SHP77 (cell line): ENCODE measurements at regions not wholly inside any gene's neighbourhood (a gene's known extent, or its start where the extent isn't known, plus 50 kb on each side); places are given as distances from the start of the nearest gene placed in this dataset.
"Not testable (repeated sequence)": the region's sequence is repeated elsewhere in the genome, so short reads cannot be mapped to it uniquely, and the experiment has no call there.

Experiments used
- DNase-seq, 2 experiments: peaks; one replicate each; lab custom pipeline; 2025; lab: John Stamatoyannopoulos, UW

DNA sequence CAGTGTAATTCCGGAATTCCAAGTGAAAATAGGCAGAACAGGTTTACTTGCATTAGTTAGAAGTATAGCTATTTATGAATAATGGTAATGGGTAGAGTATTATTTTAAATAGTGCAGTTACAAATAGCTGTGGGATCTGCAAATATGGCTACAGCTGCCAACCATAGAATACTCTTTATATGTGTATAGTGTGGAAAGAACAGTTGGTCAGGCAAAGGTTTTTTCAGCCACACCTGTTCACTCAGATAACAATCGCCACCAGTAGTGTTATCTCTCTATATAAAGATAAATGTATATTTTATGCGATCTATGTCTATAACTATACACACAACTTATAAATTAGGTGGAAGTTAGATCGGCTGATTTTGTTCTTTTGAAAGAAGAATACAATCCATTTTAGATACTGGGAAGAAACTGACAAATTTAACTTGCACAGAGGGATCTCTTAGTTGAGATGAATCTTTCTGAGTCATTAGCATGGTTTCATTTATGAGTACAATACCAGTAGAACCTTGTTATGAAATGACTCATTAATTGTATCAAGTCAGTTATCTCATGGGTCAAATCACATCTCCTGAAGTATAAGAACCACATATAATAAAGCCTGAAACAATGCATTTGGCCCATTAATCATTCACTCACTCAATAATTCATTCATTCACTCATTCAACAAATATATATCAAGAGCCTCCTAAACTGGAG lies 100.9 kb upstream of the NR3C2 start:
- no peak for DNase-seq

DNA sequence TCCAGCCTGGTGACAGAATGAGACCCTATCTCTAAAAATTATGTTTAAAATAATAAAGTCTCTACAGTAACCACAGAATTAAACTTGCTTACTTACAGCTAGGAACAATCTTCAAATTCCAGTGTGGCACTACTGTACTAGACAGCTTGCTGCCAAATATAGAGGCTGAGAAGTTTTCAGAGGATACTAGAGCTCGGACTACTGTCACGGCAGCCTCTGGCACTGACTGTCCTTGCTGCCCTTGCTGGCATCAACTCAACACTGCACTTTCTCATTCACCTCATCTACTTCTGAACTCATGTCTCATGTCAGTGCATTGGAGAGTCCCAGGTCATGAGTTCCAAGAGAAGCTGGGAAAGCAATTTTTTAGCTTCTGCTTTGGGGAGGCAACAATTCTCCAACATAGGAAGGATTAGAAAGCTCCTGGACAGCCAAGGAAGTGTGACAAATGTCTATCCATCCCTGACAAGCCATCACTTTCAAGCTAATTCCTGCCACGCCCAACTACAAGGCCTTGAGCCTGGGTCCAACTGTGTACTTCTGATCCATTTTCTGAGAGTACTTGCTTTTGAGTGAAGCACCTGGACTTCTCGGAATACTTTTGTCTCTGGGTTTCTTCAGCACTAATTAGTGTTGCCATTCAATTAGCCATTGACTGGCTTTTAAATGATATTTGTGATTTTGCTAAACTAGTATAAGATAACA lies 98.6 kb upstream of the NR3C2 start:
- no peak for DNase-seq

DNA sequence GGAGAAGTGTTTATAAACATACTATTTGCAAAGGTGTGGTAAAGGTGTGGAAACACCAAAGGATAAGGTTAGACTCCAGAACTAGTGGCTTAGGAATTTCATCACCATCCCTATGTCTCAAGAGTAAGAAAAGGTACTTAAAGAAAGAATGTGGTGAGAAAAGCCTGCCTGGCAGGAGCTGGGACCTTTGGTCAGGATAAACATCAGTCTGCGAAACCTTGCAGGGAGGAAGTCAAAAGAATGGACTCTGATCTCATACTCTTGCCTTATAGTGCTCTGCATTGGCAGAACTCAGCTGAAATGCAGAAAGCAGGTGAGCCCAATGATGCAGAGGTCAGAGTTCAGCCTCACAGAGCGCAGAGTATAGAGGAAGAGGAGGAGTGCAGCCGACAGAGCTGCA lies 97.2 kb upstream of the NR3C2 start:
- no peak for DNase-seq

DNA sequence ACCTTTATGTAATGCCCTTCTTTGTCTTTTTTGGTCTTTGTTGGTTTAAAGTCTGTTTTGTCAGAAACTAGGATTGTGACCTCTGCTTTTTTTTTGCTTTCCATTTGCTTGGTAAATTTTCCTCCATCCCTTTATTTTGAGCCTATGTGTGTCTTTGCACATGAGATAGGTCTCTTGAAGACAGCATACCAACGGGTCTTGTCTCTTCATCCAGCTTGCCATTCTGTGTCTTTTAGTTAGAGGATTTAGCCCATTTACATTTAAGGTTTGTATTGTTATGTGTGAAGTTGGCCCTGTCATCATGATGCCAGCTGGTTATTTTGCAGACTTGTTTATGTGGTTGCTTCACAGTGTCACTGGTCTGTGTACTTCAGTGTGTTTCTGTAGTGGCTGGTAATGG lies 91.6 kb upstream of the NR3C2 start:
- not testable (repeated sequence) for DNase-seq

DNA sequence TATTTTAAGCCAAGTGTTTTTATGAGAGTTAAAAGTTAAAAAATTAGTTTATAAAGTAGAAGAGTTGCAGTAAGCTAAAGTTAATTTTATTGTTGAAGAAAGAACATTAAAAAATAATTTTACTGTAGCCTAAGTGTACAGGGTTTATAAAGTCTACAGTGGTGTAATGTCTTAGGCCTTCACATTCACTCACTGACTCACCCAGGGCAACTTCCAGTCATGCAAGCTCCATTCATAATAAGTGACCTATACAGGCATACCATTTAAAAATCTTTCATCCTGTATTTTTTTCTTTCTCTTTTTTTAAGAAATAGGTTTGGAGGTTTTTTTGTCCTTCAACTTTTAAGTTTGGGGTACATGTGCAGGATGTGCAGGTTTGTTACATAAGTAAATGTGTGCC lies 87.9 kb upstream of the NR3C2 start:
- DNase-seq: no peak

- no peak for DNase-seq
Observed at GRCh38 chr4:148527571-148527970, 85.4 kb upstream of the NR3C2 start.

DNA sequence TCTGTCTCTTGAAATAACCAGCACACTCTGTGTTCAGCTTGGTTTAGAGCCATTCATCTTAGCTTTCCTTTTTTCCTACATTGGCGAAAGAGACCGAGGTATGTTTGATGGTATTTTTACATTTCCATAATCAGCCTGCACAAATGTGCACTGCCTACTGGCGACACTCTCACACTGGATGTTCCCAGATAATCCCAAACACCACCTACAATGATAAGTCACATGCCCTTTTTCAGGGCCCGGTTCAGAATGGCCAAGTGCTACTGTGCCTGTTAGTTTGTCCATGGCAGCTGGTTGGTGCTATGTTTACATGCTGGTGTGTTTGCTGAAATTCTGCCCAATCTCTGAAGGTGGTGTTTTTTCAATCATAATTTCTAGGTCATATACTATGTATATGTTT lies 80.8 kb upstream of the NR3C2 start:
- DNase-seq: no peak

GRCh38 chr4:148515248-148515647 lies 73.0 kb upstream of the NR3C2 start:
- DNase-seq: no peak

- DNase-seq: no peak
Observed at GRCh38 chr4:148514581-148514980, 72.4 kb upstream of the NR3C2 start.

- no peak for DNase-seq
Observed at GRCh38 chr4:148514041-148514440, 71.8 kb upstream of the NR3C2 start.

- no peak for DNase-seq
Observed at GRCh38 chr4:148510211-148510610, 68.0 kb upstream of the NR3C2 start.

DNA sequence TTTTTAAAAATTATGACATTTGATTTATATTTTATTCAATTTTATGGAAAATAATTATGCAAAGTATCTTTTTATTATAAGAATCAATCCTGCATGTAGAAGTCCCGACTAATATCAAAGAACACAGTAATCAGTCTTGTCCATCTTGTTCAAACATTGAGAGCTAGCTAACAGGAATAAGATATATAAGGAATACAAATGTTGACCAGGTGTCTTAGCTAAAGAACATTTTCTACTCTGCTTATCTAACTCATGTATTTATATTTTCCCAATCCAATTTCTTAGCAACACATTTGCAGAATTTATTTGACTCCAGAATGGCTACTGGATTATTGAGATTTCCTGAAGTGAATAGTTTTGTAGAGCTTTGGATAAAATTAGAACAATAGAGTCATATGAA lies 61.5 kb upstream of the NR3C2 start:
- DNase-seq: no peak

DNA sequence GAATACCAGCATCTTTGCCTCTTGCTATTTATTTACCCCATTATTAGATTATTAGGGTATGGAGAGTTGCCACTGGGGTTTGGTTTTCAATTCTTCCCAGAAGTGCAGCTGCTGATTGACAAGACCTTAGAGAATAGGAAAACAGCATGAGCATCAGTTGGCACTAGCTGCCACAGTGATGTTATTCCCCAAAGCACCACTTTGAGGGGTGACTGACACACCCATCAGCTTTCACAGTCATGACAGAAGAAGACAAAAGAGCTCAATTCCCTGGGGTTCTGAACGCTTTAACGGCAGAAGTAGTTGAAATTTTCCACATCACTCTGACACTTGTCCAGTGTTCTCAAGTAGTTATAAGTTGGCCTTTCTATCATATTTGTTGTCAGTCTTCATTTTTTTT lies 55.0 kb upstream of the NR3C2 start:
- DNase-seq: no peak

DNA sequence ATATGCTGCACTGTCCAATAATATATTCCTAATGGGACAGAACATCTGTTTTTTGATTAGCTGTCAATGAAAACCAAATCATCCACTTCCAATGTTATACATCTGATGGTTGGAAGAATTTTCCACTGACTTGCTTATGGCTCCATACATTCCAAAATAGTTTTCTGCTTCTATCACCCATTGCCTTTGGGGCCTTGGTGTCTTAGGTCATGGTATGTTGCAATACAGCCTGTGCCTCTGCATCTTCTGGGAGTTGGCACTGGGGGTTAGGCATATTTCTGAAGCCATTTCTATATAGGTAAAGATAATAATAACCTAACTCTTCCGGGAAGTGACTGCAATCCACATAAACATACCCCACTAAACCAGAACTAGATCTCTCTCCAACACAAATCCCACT lies 53.2 kb upstream of the NR3C2 start:
- no peak for DNase-seq
